OCI-LY7 (cell line): ENCODE measurements at regions not wholly inside any gene's neighbourhood (a gene's known extent, or its start where the extent isn't known, plus 50 kb on each side); places are given as distances from the start of the nearest gene placed in this dataset.

Experiments used
- EZH2phosphoT487 ChIP-seq: fragments of 200-600 bp; sonication (generic); IDR thresholded peaks from 2 replicates; pipeline ENCODE4 v1.6.1; 2018; ENCODE audit warnings: low read depth, borderline replicate concordance, mild to moderate bottlenecking, mixed run types, antibody characterized with exemption, low read length, moderate library complexity, mixed read lengths
- TF ChIP-seq, protein P1 (sequence below): fragments of 200-600 bp; sonication (generic); conservative IDR thresholded peaks from 2 replicates; pipeline ENCODE4 v1.5.1; 2014; ENCODE audit warnings: mild to moderate bottlenecking, antibody characterized with exemption, low read length, moderate library complexity, mixed read lengths

DNA sequence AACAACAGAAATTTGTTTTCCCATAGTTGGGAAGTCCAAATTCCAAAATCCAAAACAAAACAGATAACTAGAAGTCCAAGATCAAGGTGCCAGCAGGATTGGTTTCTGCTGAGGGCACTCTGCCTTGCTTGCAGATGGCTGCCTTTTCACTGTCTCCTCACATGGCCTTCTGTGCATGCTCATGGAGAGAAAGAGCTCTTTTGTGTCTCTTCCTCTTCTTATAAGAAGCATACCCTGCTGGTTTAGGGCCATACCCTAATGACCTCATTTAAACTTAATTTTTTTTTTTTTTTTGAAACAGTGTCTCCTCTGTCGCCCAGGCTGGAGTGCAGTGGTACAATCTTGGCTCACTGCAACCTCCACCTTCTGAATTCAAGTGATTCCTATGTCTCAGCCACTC, 1974.1 kb upstream of the PCDH20 start:
- TF ChIP-seq, protein P1, sequence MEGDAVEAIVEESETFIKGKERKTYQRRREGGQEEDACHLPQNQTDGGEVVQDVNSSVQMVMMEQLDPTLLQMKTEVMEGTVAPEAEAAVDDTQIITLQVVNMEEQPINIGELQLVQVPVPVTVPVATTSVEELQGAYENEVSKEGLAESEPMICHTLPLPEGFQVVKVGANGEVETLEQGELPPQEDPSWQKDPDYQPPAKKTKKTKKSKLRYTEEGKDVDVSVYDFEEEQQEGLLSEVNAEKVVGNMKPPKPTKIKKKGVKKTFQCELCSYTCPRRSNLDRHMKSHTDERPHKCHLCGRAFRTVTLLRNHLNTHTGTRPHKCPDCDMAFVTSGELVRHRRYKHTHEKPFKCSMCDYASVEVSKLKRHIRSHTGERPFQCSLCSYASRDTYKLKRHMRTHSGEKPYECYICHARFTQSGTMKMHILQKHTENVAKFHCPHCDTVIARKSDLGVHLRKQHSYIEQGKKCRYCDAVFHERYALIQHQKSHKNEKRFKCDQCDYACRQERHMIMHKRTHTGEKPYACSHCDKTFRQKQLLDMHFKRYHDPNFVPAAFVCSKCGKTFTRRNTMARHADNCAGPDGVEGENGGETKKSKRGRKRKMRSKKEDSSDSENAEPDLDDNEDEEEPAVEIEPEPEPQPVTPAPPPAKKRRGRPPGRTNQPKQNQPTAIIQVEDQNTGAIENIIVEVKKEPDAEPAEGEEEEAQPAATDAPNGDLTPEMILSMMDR, result no peak
- no peak for TF ChIP-seq EZH2phosphoT487
